ENCODE measurements at regions not wholly inside any gene's neighbourhood (a gene's known extent, or its start where the extent isn't known, plus 50 kb on each side); places are given as distances from the start of the nearest gene placed in this dataset.

GRCh38 chr5:10133830-10134229 lies 115.9 kb downstream of the ATPSCKMT start:
- Mint-ChIP-seq H3K27ac (no peak overlapping the region), H3K27me3 (no peaks in the 10 kb centered on the region)

GRCh38 chr5:10130881-10131280 lies 118.8 kb downstream of the ATPSCKMT start:
- CTCF ChIA-PET, result no interaction called here
- H3K4me3 ChIP-seq (ENCODE audit: control extremely low read depth in 1 of 5, extremely low read depth in 1 of 5, insufficient read depth in 1 of 5, low read depth in 2 of 5, low read length in 4 of 5), result no peak overlapping the region
- DNase-seq (no peak), ATAC-seq (ENCODE audit: low read depth) (no peak)
- no peak overlapping the region for H3K27ac ChIP-seq (ENCODE audit: low read length in 2 of 2)
- no peak overlapping the region for H3K9ac ChIP-seq (ENCODE audit: low read length)
- Mint-ChIP-seq H3K4me3 (no peak overlapping the region), H3K27me3 (no peaks in the 10 kb centered on the region), H3K27ac (no peak overlapping the region), H3K4me1 (no peaks in the 10 kb centered on the region), H3K9me3 (ENCODE audit: insufficient read depth) (peaks cover 3% of the 10 kb centered on the region)
- no peaks in the 10 kb centered on the region for H3K27me3 ChIP-seq (replicated peaks in 1 of 4; ENCODE audit: control extremely low read depth in 1 of 4, control insufficient read depth in 3 of 4, insufficient read depth in 4 of 4, low read length in 3 of 4)
- H4K20me1 ChIP-seq (ENCODE audit: control insufficient read depth, insufficient read depth, low read length, poor library complexity, severe bottlenecking), result no peaks in the 10 kb centered on the region
- POLR2A ChIA-PET, result no interaction called here
- no peak for TF ChIP-seq CTCF (IDR thresholded peaks at IDR 0.05)
- no peaks in the 10 kb centered on the region for H3K79me2 ChIP-seq (ENCODE audit: control insufficient read depth, insufficient read depth, low read length)
- H2AFZ ChIP-seq (ENCODE audit: insufficient read depth, low read depth, low read length, poor library complexity, severe bottlenecking), result no peak overlapping the region
- peaks cover 0 to 18% (median 0%) of the 10 kb centered on the region in 3 donors for H3K9me3 ChIP-seq (ENCODE audit: control extremely low read depth in 1 of 3, control insufficient read depth in 2 of 3, insufficient read depth in 1 of 3, low read length in 2 of 3)
- H3K36me3 ChIP-seq (replicated peaks in 1 of 2; ENCODE audit: control extremely low read depth in 1 of 2, control insufficient read depth in 1 of 2, extremely low read depth in 1 of 2, insufficient read depth in 2 of 2, low read length in 1 of 2), result no peaks in the 10 kb centered on the region
- H3K4me2 ChIP-seq (replicated peaks; ENCODE audit: low read depth, low read length, poor library complexity, severe bottlenecking), result no peak overlapping the region
- 51% methylated on average over 3 of the region's 3 CpGs for WGBS (ENCODE audit: insufficient coverage)
- H3K4me1 ChIP-seq (ENCODE audit: control insufficient read depth in 2 of 2, insufficient read depth in 2 of 2, low read length in 2 of 2), result no peaks in the 10 kb centered on the region
- intact Hi-C loops (cut with micrococcal nuclease), result no loop called here

More at GRCh38 chr5:10133830-10134229, 115.9 kb downstream of the ATPSCKMT start:
- CTCF ChIA-PET, result no interaction called here
- TF ChIP-seq EZH2 (IDR thresholded peaks at IDR 0.05; ENCODE audit: borderline replicate concordance, insufficient read depth, low read depth, low read length, poor library complexity, severe bottlenecking), result no peak
- no peak for TF ChIP-seq CTCF (IDR thresholded peaks at IDR 0.05)
- WGBS (ENCODE audit: insufficient coverage), result 50% methylated on average over 2 of the region's 2 CpGs
- Histone ChIP-seq H3K27me3 (replicated peaks in 1 of 4; ENCODE audit: control extremely low read depth in 1 of 4, control insufficient read depth in 3 of 4, insufficient read depth in 4 of 4, low read length in 3 of 4) (no peaks in the 10 kb centered on the region), H3K9ac (ENCODE audit: low read length) (no peak overlapping the region), H3K4me1 (ENCODE audit: control insufficient read depth in 2 of 2, insufficient read depth in 2 of 2, low read length in 2 of 2) (no peaks in the 10 kb centered on the region), H2AFZ (ENCODE audit: insufficient read depth, low read depth, low read length, poor library complexity, severe bottlenecking) (no peak overlapping the region), H4K20me1 (ENCODE audit: control insufficient read depth, insufficient read depth, low read length, poor library complexity, severe bottlenecking) (no peaks in the 10 kb centered on the region), H3K27ac (ENCODE audit: low read length in 2 of 2) (no peak overlapping the region), H3K36me3 (replicated peaks in 1 of 2; ENCODE audit: control extremely low read depth in 1 of 2, control insufficient read depth in 1 of 2, extremely low read depth in 1 of 2, insufficient read depth in 2 of 2, low read length in 1 of 2) (no peaks in the 10 kb centered on the region), H3K9me3 (ENCODE audit: control extremely low read depth in 1 of 3, control insufficient read depth in 2 of 3, insufficient read depth in 1 of 3, low read length in 2 of 3) (peaks cover 0 to 4% (median 0%) of the 10 kb centered on the region in 3 donors), H3K4me2 (replicated peaks; ENCODE audit: low read depth, low read length, poor library complexity, severe bottlenecking) (no peak overlapping the region), H3K4me3 (ENCODE audit: control extremely low read depth in 1 of 5, extremely low read depth in 1 of 5, insufficient read depth in 1 of 5, low read depth in 2 of 5, low read length in 4 of 5) (no peak overlapping the region), H3K79me2 (ENCODE audit: control insufficient read depth, insufficient read depth, low read length) (no peaks in the 10 kb centered on the region)
- POLR2A ChIA-PET, result no interaction called here
- intact Hi-C loops (cut with micrococcal nuclease), result no loop called here
- DNase-seq, result no peak
- no peak for ATAC-seq (ENCODE audit: low read depth)
- Mint-ChIP-seq H3K4me1 (no peaks in the 10 kb centered on the region), H3K9me3 (ENCODE audit: insufficient read depth) (peaks cover 3% of the 10 kb centered on the region), H3K4me3 (no peak overlapping the region)

All from B cell (primary cell).